ENCODE measurements at regions not wholly inside any gene's neighbourhood (a gene's known extent, or its start where the extent isn't known, plus 50 kb on each side); places are given as distances from the start of the nearest gene placed in this dataset.

- Histone ChIP-seq H3K27me3 (no peaks in the 10 kb centered on the region), H3K9me3 (no peaks in the 10 kb centered on the region), H3K4me1 (no peaks in the 10 kb centered on the region), H3K4me3 (replicated peaks in 1 of 3) (no peak overlapping the region), H3K36me3 (no peaks in the 10 kb centered on the region), H3K27ac (no peak overlapping the region)
- 45 to 46% methylated on average over 30 of the region's 30 CpGs for WGBS, 2 donors
- intact Hi-C loops (cut with DNase I): no loop called here
- no peak for TF ChIP-seq POLR2A (IDR thresholded peaks at IDR 0.05)
- TF ChIP-seq CTCF (IDR thresholded peaks at IDR 0.05): no peak
- no peak for DNase-seq
Observed at GRCh38 chr12:34361721-34362316, 339.5 kb downstream of the ALG10 start.

GRCh38 chr12:34363050-34363673, 340.9 kb downstream of the ALG10 start:
- no peaks in the 10 kb centered on the region for H3K27me3 ChIP-seq
- no peaks in the 10 kb centered on the region for H3K36me3 ChIP-seq
- no peaks in the 10 kb centered on the region for H3K4me1 ChIP-seq
- H3K27ac ChIP-seq: no peak overlapping the region
- 50 to 58% methylated on average over 38 to 39 of the region's 39 CpGs for WGBS, 2 donors
- DNase-seq: no peak
- no peaks in the 10 kb centered on the region for H3K9me3 ChIP-seq
- intact Hi-C loops (cut with DNase I): no loop called here
- H3K4me3 ChIP-seq (replicated peaks in 1 of 3): no peak overlapping the region
- TF ChIP-seq CTCF (IDR thresholded peaks at IDR 0.05) (no peak), POLR2A (IDR thresholded peaks at IDR 0.05) (no peak)

- WGBS, 2 donors: 58% methylated on average over 14 to 15 of the region's 15 CpGs
- Histone ChIP-seq H3K36me3 (no peaks in the 10 kb centered on the region), H3K4me1 (no peaks in the 10 kb centered on the region), H3K9me3 (no peaks in the 10 kb centered on the region), H3K27me3 (no peaks in the 10 kb centered on the region), H3K27ac (no peak overlapping the region), H3K4me3 (replicated peaks in 1 of 3) (no peak overlapping the region)
- DNase-seq: no peak
- intact Hi-C loops (cut with DNase I): no loop called here
- TF ChIP-seq CTCF (IDR thresholded peaks at IDR 0.05) (no peak), POLR2A (IDR thresholded peaks at IDR 0.05) (no peak)
Observed at GRCh38 chr12:34368079-34368478, 345.8 kb downstream of the ALG10 start.

GRCh38 chr12:34371050-34371449, 348.8 kb downstream of the ALG10 start:
- H3K27me3 ChIP-seq: no peaks in the 10 kb centered on the region
- DNase-seq: no peak
- no peaks in the 10 kb centered on the region for H3K4me1 ChIP-seq
- H3K4me3 ChIP-seq (replicated peaks in 1 of 3): no peak overlapping the region
- intact Hi-C loops (cut with DNase I): no loop called here
- WGBS, 2 donors: 61 to 78% methylated on average over 14 to 17 of the region's 17 CpGs
- H3K9me3 ChIP-seq: no peaks in the 10 kb centered on the region
- no peaks in the 10 kb centered on the region for H3K36me3 ChIP-seq
- TF ChIP-seq CTCF (IDR thresholded peaks at IDR 0.05): no peak
- no peak for TF ChIP-seq POLR2A (IDR thresholded peaks at IDR 0.05)
- H3K27ac ChIP-seq: no peak overlapping the region

GRCh38 chr12:34372003-34372402, 349.7 kb downstream of the ALG10 start:
- H3K27ac ChIP-seq: no peak overlapping the region
- no peaks in the 10 kb centered on the region for H3K27me3 ChIP-seq
- no peak for TF ChIP-seq POLR2A (IDR thresholded peaks at IDR 0.05)
- no peak for TF ChIP-seq CTCF (IDR thresholded peaks at IDR 0.05)
- H3K9me3 ChIP-seq: no peaks in the 10 kb centered on the region
- intact Hi-C loops (cut with DNase I): no loop called here
- 51 to 69% methylated on average over 20 to 21 of the region's 21 CpGs for WGBS, 2 donors
- no peak for DNase-seq
- H3K4me3 ChIP-seq (replicated peaks in 1 of 3): no peak overlapping the region
- no peaks in the 10 kb centered on the region for H3K36me3 ChIP-seq
- no peaks in the 10 kb centered on the region for H3K4me1 ChIP-seq

Data from thyroid gland (tissue), 4 donors.